ENCODE measurements at regions not wholly inside any gene's neighbourhood (a gene's known extent, or its start where the extent isn't known, plus 50 kb on each side); places are given as distances from the start of the nearest gene placed in this dataset.
"Not testable (repeated sequence)": the region's sequence is repeated elsewhere in the genome, so short reads cannot be mapped to it uniquely, and the experiment has no call there.

- H3K27me3 Mint-ChIP-seq (ENCODE audit: low read depth); H3K4me1 Mint-ChIP-seq; H3K4me3 Mint-ChIP-seq; H3K9me3 Mint-ChIP-seq; H3K27ac Mint-ChIP-seq; H3K36me3 Mint-ChIP-seq; DNase-seq (ENCODE audit: low spot score in 2 of 2, unreplicated experiment in 2 of 2): not testable (repeated sequence)
Measured at GRCh38 chr1:83208540-83208939, 790.4 kb downstream of the TTLL7 start.

GRCh38 chr1:83194610-83195009 lies 804.3 kb downstream of the TTLL7 start:
- not testable (repeated sequence) for H3K36me3 Mint-ChIP-seq; H3K4me1 Mint-ChIP-seq; H3K27me3 Mint-ChIP-seq (ENCODE audit: low read depth); H3K4me3 Mint-ChIP-seq; DNase-seq (ENCODE audit: low spot score in 2 of 2, unreplicated experiment in 2 of 2); H3K27ac Mint-ChIP-seq
- H3K9me3 Mint-ChIP-seq = peaks cover 11% of the 10 kb centered on the region

- not testable (repeated sequence) for DNase-seq (ENCODE audit: low spot score in 2 of 2, unreplicated experiment in 2 of 2); H3K4me1 Mint-ChIP-seq; H3K9me3 Mint-ChIP-seq; H3K36me3 Mint-ChIP-seq; H3K27me3 Mint-ChIP-seq (ENCODE audit: low read depth)
- Mint-ChIP-seq H3K27ac (peak overlapping the region; percentile 90), H3K4me3 (peak overlapping the region; percentile 82)
Measured at GRCh38 chr1:83182033-83182728, 816.8 kb downstream of the TTLL7 start.

GRCh38 chr1:83180621-83181020 lies 818.3 kb downstream of the TTLL7 start:
- H3K4me3 Mint-ChIP-seq, H3K9me3 Mint-ChIP-seq: not testable (repeated sequence)

GRCh38 chr1:83167634-83168033 lies 831.3 kb downstream of the TTLL7 start:
- not testable (repeated sequence) for H3K36me3 Mint-ChIP-seq; H3K27me3 Mint-ChIP-seq (ENCODE audit: low read depth); H3K9me3 Mint-ChIP-seq; H3K4me1 Mint-ChIP-seq; H3K4me3 Mint-ChIP-seq; H3K27ac Mint-ChIP-seq; DNase-seq (ENCODE audit: low spot score in 2 of 2, unreplicated experiment in 2 of 2)

More at GRCh38 chr1:83180621-83181020, 818.3 kb downstream of the TTLL7 start:
- H3K27me3 Mint-ChIP-seq (ENCODE audit: low read depth); H3K27ac Mint-ChIP-seq; DNase-seq (ENCODE audit: low spot score in 2 of 2, unreplicated experiment in 2 of 2); H3K4me1 Mint-ChIP-seq; H3K36me3 Mint-ChIP-seq: not testable (repeated sequence)

GRCh38 chr1:83163879-83164475 lies 835.0 kb downstream of the TTLL7 start:
- H3K4me1 Mint-ChIP-seq; H3K27ac Mint-ChIP-seq; H3K4me3 Mint-ChIP-seq; H3K36me3 Mint-ChIP-seq; DNase-seq (ENCODE audit: low spot score in 2 of 2, unreplicated experiment in 2 of 2); H3K27me3 Mint-ChIP-seq (ENCODE audit: low read depth): not testable (repeated sequence)
- H3K9me3 Mint-ChIP-seq = peaks cover 10% of the 10 kb centered on the region

GRCh38 chr1:83158924-83159323 lies 840.0 kb downstream of the TTLL7 start:
- not testable (repeated sequence) for DNase-seq (ENCODE audit: low spot score in 2 of 2, unreplicated experiment in 2 of 2); H3K9me3 Mint-ChIP-seq; H3K4me3 Mint-ChIP-seq; H3K4me1 Mint-ChIP-seq; H3K36me3 Mint-ChIP-seq; H3K27me3 Mint-ChIP-seq (ENCODE audit: low read depth); H3K27ac Mint-ChIP-seq

- not testable (repeated sequence) for H3K27me3 Mint-ChIP-seq (ENCODE audit: low read depth); DNase-seq (ENCODE audit: low spot score in 2 of 2, unreplicated experiment in 2 of 2); H3K27ac Mint-ChIP-seq; H3K9me3 Mint-ChIP-seq; H3K4me3 Mint-ChIP-seq; H3K4me1 Mint-ChIP-seq; H3K36me3 Mint-ChIP-seq
Measured at GRCh38 chr1:83154306-83154705, 844.6 kb downstream of the TTLL7 start.

- H3K27me3 Mint-ChIP-seq (ENCODE audit: low read depth); H3K4me3 Mint-ChIP-seq; H3K4me1 Mint-ChIP-seq; H3K36me3 Mint-ChIP-seq; DNase-seq (ENCODE audit: low spot score in 2 of 2, unreplicated experiment in 2 of 2); H3K9me3 Mint-ChIP-seq: not testable (repeated sequence)
- H3K27ac Mint-ChIP-seq = peak overlapping the region; percentile 50
Measured at GRCh38 chr1:83151167-83151898, 847.6 kb downstream of the TTLL7 start.

- not testable (repeated sequence) for H3K9me3 Mint-ChIP-seq; H3K27ac Mint-ChIP-seq; H3K4me1 Mint-ChIP-seq; H3K36me3 Mint-ChIP-seq; H3K4me3 Mint-ChIP-seq; DNase-seq (ENCODE audit: low spot score in 2 of 2, unreplicated experiment in 2 of 2); H3K27me3 Mint-ChIP-seq (ENCODE audit: low read depth)
Measured at GRCh38 chr1:83150479-83150878, 848.5 kb downstream of the TTLL7 start.

- not testable (repeated sequence) for H3K9me3 Mint-ChIP-seq; H3K27ac Mint-ChIP-seq; H3K36me3 Mint-ChIP-seq; H3K4me1 Mint-ChIP-seq; H3K4me3 Mint-ChIP-seq; H3K27me3 Mint-ChIP-seq (ENCODE audit: low read depth); DNase-seq (ENCODE audit: low spot score in 2 of 2, unreplicated experiment in 2 of 2)
Measured at GRCh38 chr1:83145820-83146219, 853.1 kb downstream of the TTLL7 start.

- H3K4me3 Mint-ChIP-seq; H3K36me3 Mint-ChIP-seq; H3K27ac Mint-ChIP-seq; DNase-seq (ENCODE audit: low spot score in 2 of 2, unreplicated experiment in 2 of 2); H3K27me3 Mint-ChIP-seq (ENCODE audit: low read depth); H3K4me1 Mint-ChIP-seq: not testable (repeated sequence)
- peaks cover 13% of the 10 kb centered on the region for H3K9me3 Mint-ChIP-seq
Measured at GRCh38 chr1:83142802-83143201, 856.1 kb downstream of the TTLL7 start.

GRCh38 chr1:83135524-83136157 lies 863.3 kb downstream of the TTLL7 start:
- not testable (repeated sequence) for H3K27ac Mint-ChIP-seq; H3K27me3 Mint-ChIP-seq (ENCODE audit: low read depth); H3K4me1 Mint-ChIP-seq; DNase-seq (ENCODE audit: low spot score in 2 of 2, unreplicated experiment in 2 of 2); H3K36me3 Mint-ChIP-seq; H3K4me3 Mint-ChIP-seq
- peaks cover 20% of the 10 kb centered on the region for H3K9me3 Mint-ChIP-seq
